Mucosa of gallbladder (tissue), 1 donor: ENCODE measurements at regions not wholly inside any gene's neighbourhood (a gene's known extent, or its start where the extent isn't known, plus 50 kb on each side); places are given as distances from the start of the nearest gene placed in this dataset.

Experiments used
- DNase-seq: peaks from one replicate; pipeline ENCODE4 v3.0.0-alpha.2; 2020; ENCODE audit warnings: low spot score
- donor health status: DM: no; HTN: no; CAD: no.

DNA sequence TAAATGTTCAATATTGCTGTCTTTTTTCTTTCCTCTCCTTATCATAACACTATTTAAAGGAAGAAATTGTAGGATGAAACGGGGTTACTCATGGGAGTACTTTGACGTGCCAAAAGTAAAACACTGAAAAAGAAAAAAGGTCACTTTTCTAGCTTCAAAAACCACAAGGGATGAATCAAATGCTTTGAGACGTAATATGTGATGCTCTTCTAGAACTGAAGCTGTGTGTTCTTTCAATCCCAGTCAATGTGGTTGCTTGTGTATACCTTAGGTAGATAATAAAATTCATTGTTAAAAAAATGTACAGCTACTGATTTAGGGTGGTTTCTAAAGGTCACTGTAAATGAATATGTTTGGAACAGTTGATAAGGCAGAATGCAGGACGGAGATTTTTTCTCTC, 538.8 kb upstream of the ZNF717 start:
- DNase-seq = no peak

DNA sequence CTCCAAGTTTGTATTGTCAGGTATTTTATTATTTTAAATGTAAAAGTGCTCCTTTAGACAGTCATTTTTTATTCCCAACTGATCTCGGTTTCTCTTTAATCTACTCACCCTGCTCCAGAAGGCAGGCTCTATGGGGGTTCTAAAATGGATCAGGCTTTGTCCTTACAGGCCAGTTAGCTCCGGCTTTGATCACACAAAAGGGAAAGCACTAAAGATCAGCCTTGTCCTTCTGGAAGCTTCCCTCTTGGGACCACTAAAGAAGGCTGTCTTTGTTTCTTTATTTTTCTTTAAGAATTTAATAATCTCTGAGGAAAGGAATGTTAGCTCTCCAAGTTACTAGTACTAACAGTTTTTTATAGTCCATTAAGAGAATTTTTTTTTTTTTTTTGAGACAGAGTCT, 560.5 kb upstream of the ZNF717 start:
- no peak for DNase-seq

DNA sequence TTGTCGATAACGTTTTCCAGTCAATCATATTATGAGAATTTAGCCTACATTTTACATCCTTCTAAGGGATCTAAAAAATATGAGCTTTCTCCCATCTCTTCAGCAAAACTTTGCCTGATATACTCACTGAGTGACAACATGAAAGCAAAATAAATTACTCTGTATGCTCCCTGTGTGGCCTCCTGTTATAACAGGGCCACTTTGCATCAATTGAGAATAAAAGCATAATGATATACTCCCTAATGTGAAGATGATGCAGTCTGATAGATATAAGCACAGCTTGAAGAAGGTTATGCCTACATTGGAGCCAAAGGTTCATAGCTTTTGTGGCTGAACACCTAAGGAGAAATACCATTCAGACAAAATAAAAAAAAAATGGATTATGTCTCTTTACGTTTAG, 561.3 kb upstream of the ZNF717 start:
- no peak for DNase-seq

DNA sequence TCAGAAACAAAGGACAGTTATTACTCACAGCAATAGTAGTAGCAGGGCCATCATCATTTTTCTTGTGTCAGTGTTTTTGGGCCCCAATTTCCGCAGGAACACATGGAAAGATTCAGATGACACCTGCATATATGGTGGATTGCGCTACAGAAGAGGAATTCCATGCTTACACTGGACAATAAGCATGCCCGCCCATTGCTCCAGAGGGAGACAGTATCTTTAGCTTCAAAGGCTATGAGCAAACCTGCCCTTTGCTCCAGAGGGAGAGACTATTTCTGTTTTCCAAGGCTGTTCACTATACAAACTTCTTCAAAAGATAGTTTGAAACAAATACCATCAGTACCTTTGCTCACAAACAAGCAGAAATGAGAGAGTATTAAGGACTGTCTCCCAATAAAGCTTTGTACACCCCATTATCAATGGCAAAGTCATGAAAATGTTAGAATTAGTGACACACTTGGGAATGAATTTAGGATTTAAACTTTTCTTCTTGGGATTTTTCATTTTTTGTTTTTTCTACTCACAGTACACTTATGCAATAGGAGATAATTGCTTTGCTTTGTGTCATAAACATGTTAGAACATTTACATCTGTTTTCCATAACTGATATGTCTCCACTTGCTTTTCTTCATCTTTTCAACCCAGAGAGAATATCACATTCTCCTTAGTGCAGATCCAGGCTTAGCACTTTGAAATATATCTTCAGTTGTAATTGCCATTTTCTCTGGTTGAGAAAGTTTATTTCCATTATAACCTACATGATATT, 564.5 kb upstream of the ZNF717 start:
- DNase-seq = no peak

DNA sequence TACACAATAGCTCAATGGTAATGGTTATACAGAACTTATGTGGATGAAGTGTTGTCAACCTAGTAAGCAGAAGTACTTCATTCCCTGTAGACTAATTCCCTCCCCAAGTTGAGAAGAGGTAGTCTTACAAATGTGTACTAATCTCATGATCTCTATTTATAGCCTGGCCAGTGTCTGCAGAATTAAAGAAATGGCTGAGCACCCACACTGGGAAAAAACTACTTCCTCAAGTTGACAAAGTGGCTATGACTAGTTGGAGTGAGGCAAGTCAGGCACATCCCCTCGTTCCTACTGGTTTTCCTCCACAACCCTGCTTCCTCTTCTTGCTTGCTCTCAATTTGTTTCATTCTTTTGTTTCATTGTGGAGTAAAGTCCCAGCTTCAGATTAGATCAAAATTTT, 566.7 kb upstream of the ZNF717 start:
- DNase-seq = no peak

DNA sequence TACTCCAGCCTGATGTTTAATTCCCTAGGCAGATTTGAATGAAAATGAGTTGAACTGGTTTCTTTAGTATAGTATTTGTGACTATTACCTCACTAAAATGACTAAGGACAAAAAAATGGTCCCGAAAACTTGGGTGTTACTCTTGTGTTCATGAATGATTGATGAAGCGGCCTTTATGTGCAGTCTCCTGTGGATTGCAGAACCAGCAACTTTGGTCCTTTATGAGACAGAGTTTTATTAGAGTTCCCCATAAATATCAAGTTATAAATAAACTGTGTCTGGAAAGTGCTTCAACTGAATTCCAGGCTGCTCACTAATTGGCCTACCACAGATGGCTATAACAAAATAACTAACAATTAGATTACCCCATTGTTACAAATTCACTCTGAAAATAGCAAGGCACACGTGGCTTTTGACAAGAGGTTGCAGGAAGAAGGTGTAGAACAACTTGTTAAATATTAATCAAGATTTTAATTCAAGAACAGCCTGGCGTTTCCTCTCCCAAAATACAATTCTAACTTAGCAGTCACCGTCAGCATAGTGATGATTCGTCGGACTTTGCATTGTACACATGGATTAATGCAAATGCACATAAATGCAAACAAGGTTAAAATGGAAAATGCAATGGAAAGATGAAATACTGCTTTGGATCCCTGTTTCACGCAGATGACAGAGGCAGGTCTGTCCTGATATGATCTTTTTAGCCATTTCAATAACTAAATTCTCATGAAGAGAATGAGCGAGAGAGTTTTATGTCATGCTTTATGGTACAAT, 567.3 kb upstream of the ZNF717 start:
- DNase-seq = no peak

DNA sequence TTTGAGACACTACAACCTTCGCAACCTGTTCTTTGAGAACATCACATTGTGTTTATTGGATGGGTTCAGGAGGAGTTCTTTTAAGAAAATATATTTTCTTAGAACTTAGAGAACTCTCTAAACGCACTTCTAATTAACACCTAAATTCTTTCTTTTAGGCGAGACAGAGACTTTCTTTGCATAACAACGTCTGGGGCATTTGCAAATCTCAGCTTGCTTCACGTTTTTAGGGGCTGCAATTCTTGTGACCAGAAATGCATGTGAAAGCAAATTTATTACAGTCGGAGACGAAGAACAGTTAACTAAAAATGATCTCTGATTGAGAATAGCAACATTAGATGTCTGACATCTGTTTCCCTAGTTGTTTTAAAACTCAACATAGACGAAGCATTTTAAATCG, 568.3 kb upstream of the ZNF717 start:
- no peak for DNase-seq

DNA sequence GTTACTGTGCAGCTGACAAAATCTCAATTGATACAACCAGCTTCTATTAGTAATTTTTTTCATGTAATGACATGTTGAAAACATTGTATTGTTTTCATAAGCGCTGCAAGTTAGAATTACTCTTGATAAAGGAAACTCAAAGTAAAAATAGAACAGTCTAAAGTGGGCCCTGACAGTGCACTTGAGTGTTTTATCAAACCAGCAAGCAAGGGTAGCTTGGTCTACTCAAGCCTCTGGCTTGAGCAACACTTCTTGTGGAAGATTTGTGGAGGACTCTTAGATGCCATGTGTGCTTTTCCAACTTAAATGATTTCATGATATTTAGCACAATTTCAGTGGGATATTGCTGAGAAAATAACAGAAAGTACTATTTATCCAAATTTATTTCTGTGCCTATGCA, 575.7 kb upstream of the ZNF717 start:
- no peak for DNase-seq

DNA sequence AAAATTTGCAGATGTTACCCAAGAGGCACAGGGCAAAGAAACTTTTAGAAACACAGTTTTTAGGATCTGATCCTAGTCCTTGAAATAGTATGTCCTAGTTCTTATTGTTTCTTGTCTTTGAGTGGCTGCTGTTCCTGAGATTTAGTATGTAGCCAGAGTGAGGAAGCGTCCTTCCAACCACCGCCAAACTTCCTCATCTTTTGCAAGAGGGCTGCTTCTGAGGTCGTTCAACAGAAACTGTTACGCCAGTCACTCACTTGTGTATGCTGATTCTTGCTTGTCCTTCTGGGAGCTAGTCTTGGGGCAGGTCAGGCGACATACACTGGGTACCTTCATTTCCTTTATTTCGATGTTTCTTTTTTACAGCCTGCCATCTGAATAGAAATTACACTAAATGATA, 577.3 kb upstream of the ZNF717 start:
- DNase-seq = no peak

DNA sequence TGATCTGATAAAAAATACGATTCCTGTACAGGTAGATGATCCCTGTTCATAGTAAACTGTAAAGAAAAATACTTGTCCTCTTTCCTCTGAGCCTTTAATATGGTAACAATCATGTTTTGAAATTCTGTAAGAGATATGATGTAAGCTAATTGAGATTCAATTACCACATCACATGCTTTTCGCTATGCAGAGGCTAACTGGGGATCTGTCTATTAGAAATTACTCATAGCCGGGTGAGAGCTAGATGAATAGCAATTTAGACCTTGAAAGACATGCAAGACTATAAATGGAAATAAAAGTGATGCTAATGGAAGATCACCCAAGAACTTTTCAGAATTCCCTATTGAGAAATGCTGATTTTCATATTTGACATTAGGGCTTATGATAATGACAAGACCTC, 579.9 kb upstream of the ZNF717 start:
- DNase-seq = no peak

DNA sequence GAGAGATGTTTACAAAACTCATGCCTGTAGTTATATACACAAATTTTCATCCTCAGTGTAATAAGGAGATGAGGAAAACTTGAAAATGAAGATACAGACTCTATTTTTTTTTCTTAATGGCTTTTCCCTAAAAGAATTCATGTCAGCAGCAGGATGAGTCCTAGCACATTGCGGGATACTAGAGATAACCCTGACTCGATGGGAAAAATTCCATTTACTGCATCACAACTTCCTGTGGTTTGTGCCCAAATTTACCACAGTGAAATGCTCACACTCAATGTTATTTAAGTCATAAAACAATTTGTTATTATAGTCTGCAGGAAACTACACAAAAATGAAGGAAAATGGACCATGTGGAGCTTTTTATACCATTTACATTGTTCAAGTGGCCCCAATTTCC, 581.9 kb upstream of the ZNF717 start:
- no peak for DNase-seq

DNA sequence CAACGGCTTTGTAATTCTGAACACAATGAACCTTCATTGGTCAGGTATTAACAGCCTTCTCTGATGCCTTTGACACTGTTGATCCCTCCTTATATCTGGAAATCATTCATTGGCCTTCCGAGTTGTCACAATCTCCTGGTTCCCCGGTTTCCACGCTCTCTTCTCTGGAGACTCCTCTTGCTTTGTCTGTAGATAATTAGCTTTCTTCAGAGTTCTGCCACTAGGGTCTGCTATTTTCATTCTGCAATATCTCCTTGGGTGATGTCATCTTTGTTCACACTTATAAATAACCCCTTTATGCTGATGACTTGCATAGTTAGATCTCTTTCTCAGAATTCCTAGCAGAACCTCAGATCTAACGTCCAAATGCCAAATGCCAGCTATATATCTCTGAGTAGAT, 583.8 kb upstream of the ZNF717 start:
- DNase-seq = no peak

DNA sequence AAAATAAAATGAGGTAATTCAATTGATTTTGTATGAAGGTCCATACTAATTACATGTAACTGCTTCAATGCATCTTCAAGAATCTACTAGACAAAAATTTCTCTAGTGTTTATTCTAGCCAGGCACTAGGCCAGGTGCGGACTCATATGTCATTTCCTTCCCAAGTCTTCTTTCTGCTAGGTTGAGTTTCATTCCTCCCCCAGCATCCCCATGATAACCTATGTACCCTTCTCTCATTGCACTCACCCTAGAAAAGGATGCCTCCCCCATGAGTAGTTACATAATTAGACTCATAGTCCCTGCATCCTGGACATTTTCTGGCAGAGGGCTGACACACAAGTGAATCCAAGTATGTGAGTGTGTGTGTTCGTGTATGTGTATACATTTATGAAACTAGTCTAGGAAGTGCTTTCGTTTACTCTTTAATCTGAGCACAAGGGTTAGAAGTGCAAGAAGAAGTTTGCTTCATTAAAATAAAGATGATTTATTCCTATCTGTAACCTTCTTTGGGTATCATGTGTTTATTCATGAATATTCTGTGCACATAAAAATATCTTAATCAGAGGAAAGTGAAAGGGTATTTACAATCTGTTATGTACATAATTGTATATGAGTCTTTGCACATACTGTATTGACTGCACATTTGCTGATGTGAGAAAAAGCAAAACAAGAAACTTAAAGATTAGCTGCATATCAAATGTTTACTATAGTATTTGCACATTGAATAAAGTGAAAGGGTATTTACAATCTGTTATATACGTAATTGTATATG, 585.6 kb upstream of the ZNF717 start:
- no peak for DNase-seq

DNA sequence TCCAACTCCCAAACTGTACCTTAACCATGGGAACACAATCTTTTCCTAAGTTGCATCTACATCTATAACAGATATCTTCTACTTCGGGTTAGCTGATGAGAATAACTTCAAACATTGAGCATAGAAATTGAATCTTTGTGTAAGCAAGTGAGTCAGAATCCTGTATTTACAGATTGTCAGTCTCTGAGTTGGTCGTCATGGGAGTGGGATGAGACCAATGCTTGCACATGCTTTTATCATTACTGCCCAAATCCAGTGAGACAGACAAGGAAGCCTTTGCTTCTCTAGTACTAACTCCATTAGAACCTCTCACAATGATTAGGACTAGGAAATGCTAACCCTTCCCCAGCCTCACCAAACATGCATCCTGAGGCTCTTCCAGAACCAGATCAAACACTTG, 587.1 kb upstream of the ZNF717 start:
- no peak for DNase-seq

DNA sequence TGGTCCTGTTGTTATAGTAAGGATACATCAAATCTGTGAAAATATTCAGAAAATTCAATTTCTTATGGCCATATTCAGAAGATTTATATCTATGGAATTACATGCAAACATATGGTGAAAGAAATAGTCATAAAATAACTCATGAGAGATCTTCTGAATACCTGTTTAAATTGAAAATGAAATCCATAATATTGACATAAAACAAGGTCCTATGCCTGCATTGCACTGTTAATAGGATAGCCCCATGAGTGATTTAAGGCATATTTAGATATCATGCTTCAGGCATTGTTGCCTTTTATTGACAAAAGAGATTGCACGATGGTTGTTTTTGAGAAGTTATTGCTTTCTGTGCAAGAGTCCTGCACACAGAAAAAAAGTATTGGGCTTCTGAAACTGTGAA, 591.7 kb upstream of the ZNF717 start:
- DNase-seq = no peak

DNA sequence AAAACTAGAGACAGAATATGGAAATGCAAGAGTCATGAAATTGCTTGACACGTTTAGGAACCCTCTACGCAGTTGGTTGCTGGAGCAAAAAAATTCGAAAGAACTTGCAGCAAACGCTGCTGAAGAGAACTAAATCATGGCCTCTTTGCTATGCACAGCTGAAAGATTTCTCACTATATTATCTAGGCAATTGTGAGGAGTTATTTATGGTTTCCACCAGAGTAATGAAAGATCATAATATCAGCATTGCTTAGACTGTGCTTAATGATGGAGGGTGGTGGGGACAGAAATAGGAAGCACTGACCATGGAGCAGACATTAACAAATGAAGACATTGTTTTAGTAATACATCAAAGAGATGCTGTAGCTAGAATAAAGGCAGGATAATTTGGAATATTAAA, 593.4 kb upstream of the ZNF717 start:
- no peak for DNase-seq

DNA sequence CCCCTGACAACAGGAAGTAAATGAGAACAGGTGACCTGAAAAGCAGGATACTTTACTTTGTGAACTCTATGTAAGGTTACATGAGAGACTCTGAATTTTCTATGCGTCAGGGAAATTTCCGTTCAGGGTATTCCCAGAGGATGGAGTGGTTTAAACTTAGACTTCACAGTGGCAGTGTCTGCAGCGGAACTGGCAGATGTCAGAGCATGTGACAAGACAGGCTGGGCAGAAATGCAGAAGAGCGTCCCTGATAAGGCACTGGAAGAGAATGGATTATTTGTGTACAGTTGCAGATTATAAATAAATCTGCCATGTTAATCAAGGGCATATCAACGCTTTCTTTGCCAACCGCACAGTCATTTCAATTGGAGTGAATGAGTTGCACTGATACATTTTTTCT, 598.4 kb upstream of the ZNF717 start:
- no peak for DNase-seq

DNA sequence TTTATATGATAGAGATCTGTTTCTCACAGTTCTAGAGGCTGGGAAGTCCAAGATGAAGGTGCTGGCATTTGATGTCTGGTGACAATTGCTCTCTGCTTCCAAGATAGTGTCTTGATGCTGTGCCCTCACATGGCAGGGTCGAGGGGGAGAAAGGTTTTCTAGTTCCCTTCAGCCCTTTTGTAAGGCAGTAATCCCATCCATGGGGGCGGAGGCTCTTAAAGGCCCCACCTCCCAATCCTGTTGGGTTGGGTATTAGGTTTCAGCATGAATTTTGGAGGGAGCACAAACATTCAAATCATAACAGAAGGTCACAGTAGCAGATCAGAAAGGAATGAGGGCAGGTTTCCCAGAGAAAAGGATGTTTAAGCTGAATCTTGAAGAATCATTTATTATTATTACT, 601.7 kb upstream of the ZNF717 start:
- no peak for DNase-seq

DNA sequence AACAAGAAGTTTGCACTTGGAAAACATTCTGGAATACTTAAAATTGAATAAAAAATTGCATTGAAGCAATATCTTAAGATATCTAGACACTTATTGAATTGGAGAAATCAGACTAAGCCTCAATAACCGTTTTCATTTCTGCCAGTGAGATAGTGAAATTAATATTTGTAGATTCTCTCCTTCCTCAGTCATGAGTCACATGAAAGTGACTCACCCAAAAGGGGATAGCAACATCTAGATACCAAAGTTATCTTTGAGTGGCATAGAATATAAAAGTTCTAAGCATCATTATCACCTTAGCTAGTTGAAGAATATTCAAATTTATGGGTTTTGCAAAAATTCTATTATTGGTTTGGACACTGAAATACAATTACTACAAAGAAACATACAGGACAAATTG, 614.8 kb upstream of the ZNF717 start:
- no peak for DNase-seq

DNA sequence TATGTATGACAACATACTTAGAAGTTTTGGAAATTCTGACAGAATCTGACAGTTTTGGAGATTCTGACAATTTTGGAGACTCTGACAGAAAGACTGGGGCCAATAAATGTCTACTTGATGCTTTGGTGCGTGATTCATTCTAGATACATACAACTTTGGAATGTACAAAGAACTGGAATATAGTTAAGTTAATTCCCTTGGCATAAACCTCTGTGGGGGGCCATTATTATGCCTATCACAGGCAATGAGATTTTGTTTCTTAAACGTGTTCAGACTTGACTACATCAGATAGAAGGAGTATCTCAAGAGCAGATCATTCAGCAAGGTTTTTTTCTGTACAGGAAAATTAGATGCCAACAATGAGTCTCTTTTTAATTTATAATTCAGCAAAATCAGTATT, 617.6 kb upstream of the ZNF717 start:
- no peak for DNase-seq

DNA sequence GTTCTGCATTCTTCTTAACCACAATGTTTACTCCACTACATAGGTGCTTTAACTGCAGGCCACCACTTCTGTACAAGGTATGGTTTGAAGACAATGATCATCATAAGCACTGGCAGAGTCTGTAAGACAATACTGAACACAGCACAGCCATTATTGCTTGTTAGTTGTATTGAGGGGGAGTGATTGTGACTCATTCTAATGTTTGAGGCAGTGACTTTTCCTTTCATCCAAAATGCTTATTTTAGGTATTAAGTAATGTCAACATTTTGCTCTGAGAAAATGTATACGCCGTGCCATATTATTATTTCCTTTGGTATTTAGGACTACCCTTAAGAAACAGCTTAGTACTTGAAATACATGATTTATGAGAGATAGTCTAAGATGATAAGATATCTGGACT, 618.2 kb upstream of the ZNF717 start:
- no peak for DNase-seq

DNA sequence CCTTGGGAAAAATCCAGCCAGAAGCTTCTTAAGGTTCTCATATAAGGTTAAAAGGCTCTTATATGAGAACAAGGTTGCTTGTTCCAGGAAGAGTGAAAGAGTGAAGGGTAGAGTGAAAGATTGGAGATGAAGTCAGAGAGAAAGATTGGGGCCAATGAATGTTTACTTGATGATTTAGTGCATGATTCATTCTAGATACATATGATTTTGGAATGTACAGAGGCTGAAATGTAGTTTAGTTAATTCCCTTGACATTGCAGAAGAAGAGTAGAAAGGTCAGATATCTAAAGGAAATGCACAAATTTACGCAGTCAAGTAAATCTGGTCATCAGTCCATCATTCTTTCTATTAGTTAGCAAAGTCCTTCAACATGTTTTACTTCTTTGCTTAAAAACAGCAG, 619.8 kb upstream of the ZNF717 start:
- no peak for DNase-seq

DNA sequence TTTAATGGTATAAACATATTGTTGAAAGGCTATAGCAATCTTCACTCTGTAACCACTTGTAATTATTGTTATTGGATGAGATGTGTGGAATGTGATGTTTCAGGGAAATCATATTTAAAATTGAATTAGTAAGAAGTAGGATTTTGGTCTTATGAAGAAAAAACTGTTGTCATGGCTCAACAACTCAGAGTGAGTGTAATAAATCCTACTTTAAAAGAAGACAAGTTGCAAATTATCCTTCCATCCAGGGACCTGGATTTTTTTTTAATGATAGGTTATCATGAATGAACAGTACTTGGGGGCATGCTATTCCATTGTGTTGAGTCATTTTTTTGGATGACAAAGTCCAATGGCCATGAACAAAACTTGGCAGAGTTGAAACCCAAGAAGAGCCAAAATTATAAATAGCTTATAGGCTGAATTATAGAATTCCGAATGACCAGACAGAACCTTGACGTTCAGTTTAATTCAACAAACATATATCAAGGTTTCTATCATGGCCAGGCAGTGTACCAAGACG, 625.5 kb upstream of the ZNF717 start:
- no peak for DNase-seq
